ENCODE measurements at regions not wholly inside any gene's neighbourhood (a gene's known extent, or its start where the extent isn't known, plus 50 kb on each side); places are given as distances from the start of the nearest gene placed in this dataset.

DNA sequence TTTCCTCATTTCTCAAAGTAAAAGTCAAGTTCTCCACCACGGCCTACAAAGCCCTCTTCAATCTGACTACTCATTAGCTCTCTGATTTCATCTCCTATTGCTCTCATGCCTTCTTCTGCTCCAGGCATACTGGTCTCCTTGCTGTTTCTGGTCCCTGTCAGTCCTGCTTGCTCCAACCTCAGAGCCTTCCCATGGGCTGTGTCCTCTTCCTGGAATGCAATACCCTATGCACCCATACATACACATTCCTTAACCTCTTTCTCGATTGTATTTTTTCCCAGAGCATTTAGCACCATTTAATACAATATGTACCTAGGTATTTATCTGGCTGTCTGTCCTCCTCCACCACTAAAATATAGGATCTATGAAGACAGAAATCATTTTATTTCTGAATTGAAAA lies 385.2 kb downstream of the GASK1B start:
- Histone ChIP-seq H3K4me2 (ENCODE audit: low read depth, low read length, poor library complexity, severe bottlenecking) (no peak overlapping the region), H3K4me1 (ENCODE audit: insufficient read depth, low read length, poor library complexity, severe bottlenecking) (no peaks in the 10 kb centered on the region), H3K9me3 (ENCODE audit: insufficient read depth, low read depth, low read length) (no peaks in the 10 kb centered on the region), H3K79me2 (ENCODE audit: insufficient read depth, low read length) (no peaks in the 10 kb centered on the region), H2AFZ (ENCODE audit: low read length) (no peak overlapping the region), H3K36me3 (ENCODE audit: insufficient read depth, low read length) (no peaks in the 10 kb centered on the region), H3K9ac (ENCODE audit: low read depth, low read length, poor library complexity, severe bottlenecking) (no peak overlapping the region), H3K9me2 (replicated peaks; ENCODE audit: low read depth, low read length) (no peaks in the 10 kb centered on the region), H3K27me3 (ENCODE audit: insufficient read depth, low read length, poor library complexity, severe bottlenecking) (no peaks in the 10 kb centered on the region), H3K4me3 (ENCODE audit: low read length, poor library complexity, severe bottlenecking) (no peak overlapping the region), H4K20me1 (ENCODE audit: insufficient read depth, low read length, poor library complexity, severe bottlenecking) (no peaks in the 10 kb centered on the region), H3F3A (ENCODE audit: low read depth) (no peaks in the 10 kb centered on the region)
- no peak for TF ChIP-seq EZH2phosphoT487 (IDR thresholded peaks at IDR 0.05; ENCODE audit: borderline replicate concordance)
- TF ChIP-seq, protein P1, sequence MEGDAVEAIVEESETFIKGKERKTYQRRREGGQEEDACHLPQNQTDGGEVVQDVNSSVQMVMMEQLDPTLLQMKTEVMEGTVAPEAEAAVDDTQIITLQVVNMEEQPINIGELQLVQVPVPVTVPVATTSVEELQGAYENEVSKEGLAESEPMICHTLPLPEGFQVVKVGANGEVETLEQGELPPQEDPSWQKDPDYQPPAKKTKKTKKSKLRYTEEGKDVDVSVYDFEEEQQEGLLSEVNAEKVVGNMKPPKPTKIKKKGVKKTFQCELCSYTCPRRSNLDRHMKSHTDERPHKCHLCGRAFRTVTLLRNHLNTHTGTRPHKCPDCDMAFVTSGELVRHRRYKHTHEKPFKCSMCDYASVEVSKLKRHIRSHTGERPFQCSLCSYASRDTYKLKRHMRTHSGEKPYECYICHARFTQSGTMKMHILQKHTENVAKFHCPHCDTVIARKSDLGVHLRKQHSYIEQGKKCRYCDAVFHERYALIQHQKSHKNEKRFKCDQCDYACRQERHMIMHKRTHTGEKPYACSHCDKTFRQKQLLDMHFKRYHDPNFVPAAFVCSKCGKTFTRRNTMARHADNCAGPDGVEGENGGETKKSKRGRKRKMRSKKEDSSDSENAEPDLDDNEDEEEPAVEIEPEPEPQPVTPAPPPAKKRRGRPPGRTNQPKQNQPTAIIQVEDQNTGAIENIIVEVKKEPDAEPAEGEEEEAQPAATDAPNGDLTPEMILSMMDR (conservative IDR thresholded peaks at IDR 0.05; ENCODE audit: low read length) = no peak

DNA sequence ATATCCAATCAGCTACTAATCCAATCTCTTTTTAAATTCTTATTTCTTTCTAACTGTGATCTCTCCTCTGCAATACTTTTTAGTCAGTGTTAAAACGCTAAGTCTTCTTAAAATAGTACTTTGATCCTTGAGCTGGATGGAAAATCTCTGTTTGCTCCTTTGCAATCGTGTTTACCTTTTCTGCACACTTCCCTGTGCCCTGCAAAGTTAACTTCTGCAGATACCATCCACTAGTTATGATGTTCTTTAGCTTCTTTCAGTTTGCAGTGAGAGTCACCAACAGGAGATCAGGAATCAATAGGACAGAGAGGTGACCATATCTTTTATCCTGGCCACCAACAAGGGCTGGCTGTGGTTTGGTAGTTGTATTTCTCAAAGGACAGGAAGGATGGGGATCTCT lies 391.5 kb downstream of the GASK1B start:
- Histone ChIP-seq H3K27me3 (ENCODE audit: insufficient read depth, low read length, poor library complexity, severe bottlenecking) (no peaks in the 10 kb centered on the region), H3K4me3 (ENCODE audit: low read length, poor library complexity, severe bottlenecking) (no peak overlapping the region), H3K9ac (ENCODE audit: low read depth, low read length, poor library complexity, severe bottlenecking) (no peak overlapping the region), H3F3A (ENCODE audit: low read depth) (no peaks in the 10 kb centered on the region), H2AFZ (ENCODE audit: low read length) (no peak overlapping the region), H3K9me2 (replicated peaks; ENCODE audit: low read depth, low read length) (no peaks in the 10 kb centered on the region; the same call in 1 of the 2 replicates), H3K4me1 (ENCODE audit: insufficient read depth, low read length, poor library complexity, severe bottlenecking) (no peaks in the 10 kb centered on the region), H4K20me1 (ENCODE audit: insufficient read depth, low read length, poor library complexity, severe bottlenecking) (no peaks in the 10 kb centered on the region), H3K79me2 (ENCODE audit: insufficient read depth, low read length) (no peaks in the 10 kb centered on the region), H3K4me2 (ENCODE audit: low read depth, low read length, poor library complexity, severe bottlenecking) (no peak overlapping the region), H3K9me3 (ENCODE audit: insufficient read depth, low read depth, low read length) (no peaks in the 10 kb centered on the region), H3K36me3 (ENCODE audit: insufficient read depth, low read length) (no peaks in the 10 kb centered on the region)
- TF ChIP-seq, protein P1 (conservative IDR thresholded peaks at IDR 0.05; ENCODE audit: low read length) = no peak
- TF ChIP-seq EZH2phosphoT487 (IDR thresholded peaks at IDR 0.05; ENCODE audit: borderline replicate concordance) = no peak

DNA sequence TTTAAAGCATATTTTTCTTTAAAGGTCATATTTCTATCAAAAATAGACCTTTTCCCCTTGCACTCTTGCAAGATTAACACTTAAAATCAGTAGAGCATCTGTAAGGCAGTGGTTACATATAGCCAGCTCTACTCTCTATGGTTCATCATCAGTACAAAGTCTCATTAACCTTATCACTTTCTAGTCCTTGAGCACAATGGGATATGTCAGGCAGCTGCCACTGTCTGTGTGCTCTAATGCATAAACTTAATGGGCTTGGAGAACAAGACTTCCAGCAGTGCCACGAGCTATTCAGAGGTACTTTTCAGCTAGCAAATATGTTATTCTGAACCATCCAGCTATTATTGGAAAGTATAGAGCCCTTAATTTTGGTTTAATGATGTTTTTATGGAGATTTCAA lies 393.7 kb downstream of the GASK1B start:
- H2AFZ ChIP-seq (ENCODE audit: low read length) = no peak overlapping the region

More for the DNA sequence above, 393.7 kb downstream of the GASK1B start:
- H3K9ac ChIP-seq (ENCODE audit: low read depth, low read length, poor library complexity, severe bottlenecking) = no peak overlapping the region
- TF ChIP-seq, protein P1 (conservative IDR thresholded peaks at IDR 0.05; ENCODE audit: low read length) = no peak
- TF ChIP-seq EZH2phosphoT487 (IDR thresholded peaks at IDR 0.05; ENCODE audit: borderline replicate concordance) = no peak
- H3K36me3 ChIP-seq (ENCODE audit: insufficient read depth, low read length) = no peaks in the 10 kb centered on the region
- no peak overlapping the region for H3K4me3 ChIP-seq (ENCODE audit: low read length, poor library complexity, severe bottlenecking)
- H3K9me3 ChIP-seq (ENCODE audit: insufficient read depth, low read depth, low read length) = no peaks in the 10 kb centered on the region
- no peaks in the 10 kb centered on the region for H3K27me3 ChIP-seq (ENCODE audit: insufficient read depth, low read length, poor library complexity, severe bottlenecking)
- no peaks in the 10 kb centered on the region for H4K20me1 ChIP-seq (ENCODE audit: insufficient read depth, low read length, poor library complexity, severe bottlenecking)
- no peaks in the 10 kb centered on the region for H3K79me2 ChIP-seq (ENCODE audit: insufficient read depth, low read length)
- H3F3A ChIP-seq (ENCODE audit: low read depth) = no peaks in the 10 kb centered on the region
- H3K4me1 ChIP-seq (ENCODE audit: insufficient read depth, low read length, poor library complexity, severe bottlenecking) = no peaks in the 10 kb centered on the region
- no peak overlapping the region for H3K4me2 ChIP-seq (ENCODE audit: low read depth, low read length, poor library complexity, severe bottlenecking)
- no peaks in the 10 kb centered on the region; the same call in 1 of the 2 replicates for H3K9me2 ChIP-seq (replicated peaks; ENCODE audit: low read depth, low read length)

Measured in Loucy (cell line).